ENCODE measurements at regions not wholly inside any gene's neighbourhood (a gene's known extent, or its start where the extent isn't known, plus 50 kb on each side); places are given as distances from the start of the nearest gene placed in this dataset.

DNA sequence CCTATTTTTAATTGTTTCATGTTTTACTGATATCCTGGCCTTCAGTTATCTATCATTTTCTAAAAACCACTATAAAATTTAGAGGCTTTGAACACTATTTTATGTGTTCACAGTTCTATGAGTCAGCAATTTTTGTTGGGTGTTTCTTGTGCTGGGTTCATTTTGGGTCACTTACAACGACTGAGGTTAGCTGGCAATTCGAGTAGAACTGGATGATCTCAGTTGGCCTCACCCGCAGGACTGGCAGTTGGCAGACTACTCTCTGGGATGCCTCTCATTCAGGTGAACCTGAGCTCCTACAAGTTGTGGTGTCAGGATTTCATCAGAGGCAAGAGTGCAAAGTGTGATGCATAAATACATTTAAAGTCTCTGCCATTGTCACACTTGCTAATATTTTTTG, 151.0 kb upstream of the PAPPA start:
- POLR2A ChIA-PET, result no interaction called here
- H3K4me3 ChIP-seq (ENCODE audit: low read depth, low read length), result no peak overlapping the region
- TF ChIP-seq, protein P1, sequence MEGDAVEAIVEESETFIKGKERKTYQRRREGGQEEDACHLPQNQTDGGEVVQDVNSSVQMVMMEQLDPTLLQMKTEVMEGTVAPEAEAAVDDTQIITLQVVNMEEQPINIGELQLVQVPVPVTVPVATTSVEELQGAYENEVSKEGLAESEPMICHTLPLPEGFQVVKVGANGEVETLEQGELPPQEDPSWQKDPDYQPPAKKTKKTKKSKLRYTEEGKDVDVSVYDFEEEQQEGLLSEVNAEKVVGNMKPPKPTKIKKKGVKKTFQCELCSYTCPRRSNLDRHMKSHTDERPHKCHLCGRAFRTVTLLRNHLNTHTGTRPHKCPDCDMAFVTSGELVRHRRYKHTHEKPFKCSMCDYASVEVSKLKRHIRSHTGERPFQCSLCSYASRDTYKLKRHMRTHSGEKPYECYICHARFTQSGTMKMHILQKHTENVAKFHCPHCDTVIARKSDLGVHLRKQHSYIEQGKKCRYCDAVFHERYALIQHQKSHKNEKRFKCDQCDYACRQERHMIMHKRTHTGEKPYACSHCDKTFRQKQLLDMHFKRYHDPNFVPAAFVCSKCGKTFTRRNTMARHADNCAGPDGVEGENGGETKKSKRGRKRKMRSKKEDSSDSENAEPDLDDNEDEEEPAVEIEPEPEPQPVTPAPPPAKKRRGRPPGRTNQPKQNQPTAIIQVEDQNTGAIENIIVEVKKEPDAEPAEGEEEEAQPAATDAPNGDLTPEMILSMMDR (IDR thresholded peaks at IDR 0.05; ENCODE audit: insufficient read depth, low read length, missing control alignments), result no peak
- no peak for DNase-seq (ENCODE audit: low read depth, low spot score)
- CTCF ChIA-PET, result interaction anchor here (1.1 kb wide), 1 partner anchor 24 kb away, joined by 4 read pairs; no protein-coding TSS in a partner anchor

- DNase-seq (ENCODE audit: low read depth, low spot score), result no peak
- TF ChIP-seq, protein P1 (IDR thresholded peaks at IDR 0.05; ENCODE audit: insufficient read depth, low read length, missing control alignments), result no peak
- ChIA-PET POLR2A (no interaction called here), CTCF (interaction anchor here (1.6 kb wide), 1 partner anchor 18 kb away, joined by 4 read pairs; no protein-coding TSS in a partner anchor)
- no peak overlapping the region for H3K4me3 ChIP-seq (ENCODE audit: low read depth, low read length)
Observed at GRCh38 chr9:116003397-116003796, 150.2 kb upstream of the PAPPA start.

DNA sequence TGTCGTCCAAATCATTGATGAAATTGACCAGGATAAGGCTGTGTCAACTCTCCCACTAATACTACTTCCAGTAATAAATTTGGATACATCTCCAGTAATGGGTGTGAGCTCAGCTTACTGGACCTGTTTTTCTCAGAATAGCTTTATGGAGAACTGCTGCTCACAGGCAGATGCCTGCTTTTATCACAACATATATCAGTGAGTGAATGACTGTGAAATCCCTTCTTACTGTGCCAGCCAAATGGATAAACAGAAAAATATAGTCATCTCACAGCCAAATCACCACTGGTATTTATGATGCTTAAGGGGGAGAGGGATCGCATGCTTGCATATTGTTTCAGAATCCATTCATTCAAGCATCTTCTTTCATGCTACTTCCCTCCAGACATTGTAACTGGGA, 148.4 kb upstream of the PAPPA start:
- no peak overlapping the region for H3K4me3 ChIP-seq (ENCODE audit: low read depth, low read length)
- TF ChIP-seq, protein P1 (IDR thresholded peaks at IDR 0.05; ENCODE audit: insufficient read depth, low read length, missing control alignments), result no peak
- CTCF ChIA-PET, result no interaction called here
- POLR2A ChIA-PET, result no interaction called here
- no peak for DNase-seq (ENCODE audit: low read depth, low spot score)

- POLR2A ChIA-PET, result no interaction called here
- CTCF ChIA-PET, result interaction anchor here (1.0 kb wide), 1 partner anchor 8 kb away, joined by 3 read pairs; no protein-coding TSS in a partner anchor
- no peak for DNase-seq (ENCODE audit: low read depth, low spot score)
Observed at GRCh38 chr9:116007824-116008223, 145.8 kb upstream of the PAPPA start.

GRCh38 chr9:116008278-116008677, 145.3 kb upstream of the PAPPA start:
- TF ChIP-seq, protein P1 (IDR thresholded peaks at IDR 0.05; ENCODE audit: insufficient read depth, low read length, missing control alignments), result no peak
- no peak for DNase-seq (ENCODE audit: low read depth, low spot score)
- CTCF ChIA-PET, result interaction anchor here (0.9 to 1.0 kb wide), 2 partner anchors 9 to 20 kb away, joined by 3 read pairs; no protein-coding TSS in a partner anchor
- no peak overlapping the region for H3K4me3 ChIP-seq (ENCODE audit: low read depth, low read length)
- POLR2A ChIA-PET, result no interaction called here

More at GRCh38 chr9:116007824-116008223, 145.8 kb upstream of the PAPPA start:
- TF ChIP-seq, protein P1 (IDR thresholded peaks at IDR 0.05; ENCODE audit: insufficient read depth, low read length, missing control alignments), result no peak
- no peak overlapping the region for H3K4me3 ChIP-seq (ENCODE audit: low read depth, low read length)

GRCh38 chr9:116009420-116009819, 144.2 kb upstream of the PAPPA start:
- ChIA-PET CTCF (interaction anchor here (0.6 kb wide), 1 partner anchor 714 kb away, joined by 3 read pairs; no protein-coding TSS in a partner anchor), POLR2A (no interaction called here)
- no peak overlapping the region for H3K4me3 ChIP-seq (ENCODE audit: low read depth, low read length)
- DNase-seq (ENCODE audit: low read depth, low spot score), result no peak
- TF ChIP-seq, protein P1 (IDR thresholded peaks at IDR 0.05; ENCODE audit: insufficient read depth, low read length, missing control alignments), result no peak
